Keratinocyte (primary cell): ENCODE measurements at regions not wholly inside any gene's neighbourhood (a gene's known extent, or its start where the extent isn't known, plus 50 kb on each side); places are given as distances from the start of the nearest gene placed in this dataset.

Experiments used
- DNase-seq: peaks from one replicate; pipeline ENCODE4 v3.0.0-alpha.2; 2011; ENCODE audit warnings: low read depth, missing footprints, low spot score
- FAIRE-seq: peaks from 2 replicates; lab custom pipeline; 2011; peaks lifted over from hg19 to GRCh38; lab: Jason Lieb, UNC
- H2AFZ ChIP-seq: 2 replicates; pipeline ENCODE4 v1.6.0; 2012; ENCODE audit warnings: low read length, control low read depth, inconsistent platforms; ENCODE audit not compliant: control insufficient read depth
- H3K27ac ChIP-seq: 2 replicates; pipeline ENCODE4 v1.5.1; 2011; ENCODE audit warnings: low read length; ENCODE audit not compliant: control insufficient read depth, insufficient read depth
- H3K27me3 ChIP-seq: 3 replicates; pipeline ENCODE4 v1.6.0; 2011; ENCODE audit warnings: low read length; ENCODE audit not compliant: control insufficient read depth, insufficient read depth; ENCODE audit errors: extremely low read depth
- H3K36me3 ChIP-seq, 2 experiments: 2 replicates in 1 of 2; 3 replicates in 1 of 2; pipeline ENCODE4 v1.5.1; 2011; ENCODE audit warnings: low read length in 2 of 2, mild to moderate bottlenecking in 1 of 2; ENCODE audit not compliant: control insufficient read depth in 2 of 2, insufficient read depth in 2 of 2; ENCODE audit errors: extremely low read depth in 1 of 2
- H3K4me1 ChIP-seq: 3 replicates; pipeline ENCODE4 v1.5.1; 2011; ENCODE audit warnings: low read length; ENCODE audit not compliant: control insufficient read depth, insufficient read depth; ENCODE audit errors: extremely low read depth
- H3K4me2 ChIP-seq: 3 replicates; pipeline ENCODE4 v1.6.0; 2011; ENCODE audit warnings: low read depth, low read length; ENCODE audit not compliant: control insufficient read depth, insufficient read depth; ENCODE audit errors: extremely low read depth
- H3K4me3 ChIP-seq, 3 experiments: fragments of 200-600 bp in 1 of 3; sonication (generic) in 1 of 3; 2 replicates in 2 of 3; 3 replicates in 1 of 3; pipeline ENCODE4 v1.5.1; 2011 to 2016; ENCODE audit warnings: low read length in 3 of 3, mild to moderate bottlenecking in 3 of 3, control low read depth in 2 of 3, inconsistent platforms in 1 of 3, low read depth in 1 of 3, mixed read lengths in 1 of 3, mixed run types in 1 of 3, moderate library complexity in 1 of 3; ENCODE audit not compliant: control insufficient read depth in 2 of 3, insufficient read depth in 2 of 3; ENCODE audit errors: extremely low read depth in 1 of 3
- H3K79me2 ChIP-seq: 2 replicates; pipeline ENCODE4 v1.6.0; 2012; ENCODE audit warnings: low read length; ENCODE audit not compliant: control insufficient read depth, insufficient read depth
- H3K9ac ChIP-seq: 3 replicates; pipeline ENCODE4 v1.6.0; 2011; ENCODE audit warnings: low read length; ENCODE audit not compliant: control insufficient read depth, insufficient read depth; ENCODE audit errors: extremely low read depth
- H3K9me1 ChIP-seq: 3 replicates; pipeline ENCODE4 v1.6.0; 2011; ENCODE audit warnings: low read length; ENCODE audit not compliant: control insufficient read depth, insufficient read depth; ENCODE audit errors: extremely low read depth
- H3K9me3 ChIP-seq: 2 replicates; pipeline ENCODE4 v1.5.1; 2012; ENCODE audit warnings: low read depth, low read length; ENCODE audit not compliant: control insufficient read depth
- H4K20me1 ChIP-seq: 3 replicates; pipeline ENCODE4 v1.6.0; 2011; ENCODE audit warnings: low read length; ENCODE audit not compliant: control insufficient read depth, insufficient read depth; ENCODE audit errors: extremely low read depth
- CTCF ChIP-seq, 3 experiments: IDR thresholded peaks in 1 of 3; conservative IDR thresholded peaks in 1 of 3; optimal IDR thresholded peaks in 1 of 3; 2 replicates in 2 of 3; 3 replicates in 1 of 3; pipeline versions ENCODE3 to v1.5.1; 2011; ENCODE audit warnings: low read length in 3 of 3, mild to moderate bottlenecking in 3 of 3, moderate library complexity in 2 of 3, control low read depth in 1 of 3, inconsistent platforms in 1 of 3; ENCODE audit not compliant: insufficient read depth in 2 of 3; ENCODE audit errors: extremely low read depth in 1 of 3
- EZH2 ChIP-seq: IDR thresholded peaks from one replicate; pipeline ENCODE4 v1.6.1; 2012; ENCODE audit warnings: inconsistent platforms, mild to moderate bottlenecking, low read length, moderate library complexity
- dilution Hi-C: fragments of 300-500 bp; cut with MboI; formaldehyde crosslinking; loops from one replicate; pipeline ENCODE4 v1.7.0; 2020; ENCODE audit warnings: low sequenced_read_pairs; ENCODE audit not compliant: extremely low pct_ligation_motif_present

- dilution Hi-C loops: no loop called here
- Histone ChIP-seq H3K27ac (no peak overlapping the region), H3K36me3 (no peaks in the 10 kb centered on the region), H3K9ac (no peak overlapping the region), H3K4me2 (no peak overlapping the region), H3K9me1 (no peaks in the 10 kb centered on the region), H3K9me3 (no peaks in the 10 kb centered on the region), H3K4me1 (no peaks in the 10 kb centered on the region), H3K79me2 (no peaks in the 10 kb centered on the region), H3K4me3 (no peak overlapping the region), H2AFZ (no peak overlapping the region), H4K20me1 (no peaks in the 10 kb centered on the region), H3K27me3 (peaks cover 57% of the 10 kb centered on the region)
- TF ChIP-seq EZH2 (no peak), CTCF (optimal IDR thresholded peaks at IDR 0.05 in 1 of 3, IDR thresholded peaks at IDR 0.05 in 1 of 3, conservative IDR thresholded peaks at IDR 0.05 in 1 of 3; ENCODE audit: extremely low read depth in 1 of 3, insufficient read depth in 2 of 3, low read length in 3 of 3) (no peak)
- FAIRE-seq (no peak), DNase-seq (no peak)
Measured at GRCh38 chr11:69893631-69894030, 74.4 kb upstream of the FGF3 start.

GRCh38 chr11:69894181-69894611 is 75.0 kb upstream of the FGF3 start:
- no peak overlapping the region for H3K27ac ChIP-seq
- peaks cover 55% of the 10 kb centered on the region for H3K27me3 ChIP-seq
- DNase-seq (no peak), FAIRE-seq (no peak)
- no peaks in the 10 kb centered on the region for H3K9me1 ChIP-seq
- no peak overlapping the region for H3K9ac ChIP-seq
- no peaks in the 10 kb centered on the region for H3K79me2 ChIP-seq
- H3K4me2 ChIP-seq: no peak overlapping the region
- H3K4me3 ChIP-seq: no peak overlapping the region
- H3K4me1 ChIP-seq: no peaks in the 10 kb centered on the region
- H3K36me3 ChIP-seq: no peaks in the 10 kb centered on the region
- no peak overlapping the region for H2AFZ ChIP-seq
- dilution Hi-C loops: no loop called here
- no peaks in the 10 kb centered on the region for H3K9me3 ChIP-seq
- TF ChIP-seq EZH2 (no peak), CTCF (optimal IDR thresholded peaks at IDR 0.05 in 1 of 3, IDR thresholded peaks at IDR 0.05 in 1 of 3, conservative IDR thresholded peaks at IDR 0.05 in 1 of 3; ENCODE audit: extremely low read depth in 1 of 3, insufficient read depth in 2 of 3, low read length in 3 of 3) (no peak)
- no peaks in the 10 kb centered on the region for H4K20me1 ChIP-seq
